ENCODE measurements at regions not wholly inside any gene's neighbourhood (a gene's known extent, or its start where the extent isn't known, plus 50 kb on each side); places are given as distances from the start of the nearest gene placed in this dataset.

DNA sequence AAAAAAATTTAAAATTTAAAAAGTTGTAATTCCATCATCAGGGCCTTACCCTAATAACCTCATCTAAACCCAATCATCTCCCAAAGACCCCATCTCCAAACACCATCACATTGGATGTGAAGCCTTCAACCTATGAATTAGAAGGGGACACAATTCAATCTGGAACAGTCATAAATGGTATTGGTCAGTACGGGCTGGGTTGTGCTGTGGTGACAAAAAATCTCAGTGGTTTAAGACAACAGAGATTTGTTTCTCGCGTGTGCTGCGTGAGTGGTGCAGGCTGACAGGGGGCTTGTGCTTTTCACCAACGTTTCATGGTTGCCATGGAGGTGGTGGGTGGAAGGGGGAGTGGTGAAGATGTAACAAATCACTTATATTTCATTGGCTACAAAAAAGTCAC lies 174.5 kb downstream of the INHBB start:
- DNase-seq: no peak

DNA sequence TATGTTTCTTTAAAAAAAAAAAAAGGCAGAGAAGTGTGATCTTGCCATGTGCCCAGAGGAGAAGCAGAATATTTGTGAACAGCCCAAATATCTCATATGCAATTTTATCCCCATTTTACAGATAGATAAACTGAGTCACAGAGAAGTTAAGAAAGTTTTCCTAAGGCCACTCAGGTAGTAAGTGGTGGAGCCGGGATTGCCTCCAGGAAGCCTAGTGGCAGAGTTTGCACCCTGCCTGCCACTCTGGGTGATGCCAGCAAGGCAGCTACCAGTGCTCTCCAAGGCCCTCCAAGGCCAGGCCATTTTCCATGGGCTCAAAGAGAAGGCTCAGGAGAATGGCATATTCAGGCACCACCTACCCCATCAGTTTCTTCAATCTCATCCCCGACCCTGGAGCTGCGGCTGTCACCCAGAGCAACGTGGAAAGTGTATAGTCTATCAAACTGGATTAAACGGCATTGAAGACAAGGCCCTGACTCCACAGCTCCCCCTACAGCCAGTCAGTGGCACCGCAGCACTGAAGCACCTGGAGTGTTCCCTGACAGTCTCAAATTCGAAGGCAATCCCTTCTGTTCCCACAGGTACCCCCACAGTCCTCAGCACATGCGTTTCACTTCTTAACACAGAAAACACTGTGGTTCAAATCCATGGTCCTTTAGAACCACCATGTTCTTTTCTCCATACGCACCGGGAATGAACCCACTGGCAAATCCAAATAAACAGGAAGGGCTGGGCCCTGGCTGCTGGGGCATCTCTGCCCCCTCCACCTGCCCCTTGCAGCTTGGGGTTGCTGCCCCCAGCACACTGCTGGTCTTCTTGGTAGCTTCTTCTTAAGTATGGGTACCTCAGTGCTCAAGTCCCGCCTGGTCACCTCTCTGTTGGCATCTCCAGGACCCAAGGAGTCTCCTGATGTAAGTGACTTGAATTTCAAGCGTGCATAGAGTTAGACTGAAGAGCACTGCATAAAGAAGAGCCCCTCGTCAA lies 175.3 kb downstream of the INHBB start:
- peak; percentile 19 for DNase-seq

DNA sequence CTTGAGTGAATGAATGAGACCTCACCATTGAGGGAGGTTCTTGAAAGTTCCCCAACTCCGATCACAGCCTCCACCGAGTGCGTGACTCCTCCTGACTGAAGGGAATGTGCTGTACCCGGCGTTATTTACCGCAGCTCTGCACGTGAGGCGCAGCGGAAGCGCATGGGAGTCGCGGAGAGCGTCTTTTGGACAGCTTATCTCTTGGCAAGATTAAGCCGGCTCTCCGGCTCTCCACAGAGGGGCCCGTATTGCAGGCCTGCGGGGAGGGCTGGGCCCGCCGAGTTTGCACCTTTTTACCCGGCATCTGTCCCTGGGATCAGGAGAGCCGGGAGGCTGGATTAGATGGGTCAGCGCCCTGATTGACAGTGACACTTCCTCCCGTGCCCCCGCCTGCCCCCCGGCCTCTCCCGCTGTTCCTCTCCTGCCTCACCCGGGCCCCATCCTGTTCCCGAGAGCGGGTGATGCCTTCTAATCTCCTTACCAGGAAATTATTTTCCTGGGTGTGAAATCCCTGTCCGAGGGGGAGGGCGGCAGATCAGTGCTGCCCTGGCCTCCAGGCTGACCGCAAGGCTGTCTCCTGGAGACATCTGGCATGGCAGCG lies 176.3 kb downstream of the INHBB start:
- no peak for DNase-seq

DNA sequence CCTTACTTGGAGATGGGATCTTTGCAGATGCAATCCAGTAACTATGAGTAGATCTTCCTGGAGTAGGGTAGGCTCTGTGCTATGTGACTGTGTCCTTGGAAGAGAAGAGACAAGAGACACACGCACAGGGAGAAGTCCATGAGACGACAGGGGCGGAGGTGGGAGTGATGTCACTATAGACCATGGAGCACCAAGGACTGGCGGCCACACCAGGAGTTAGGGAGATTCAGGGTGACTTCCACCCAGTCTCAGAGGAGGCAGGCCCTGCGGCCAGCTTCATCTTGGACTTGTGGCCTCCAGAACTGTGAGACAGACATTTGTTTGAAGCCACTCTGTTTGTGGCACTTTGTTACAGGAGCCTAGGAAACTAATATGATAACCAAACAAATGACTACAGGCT lies 177.8 kb downstream of the INHBB start:
- no peak for DNase-seq

DNA sequence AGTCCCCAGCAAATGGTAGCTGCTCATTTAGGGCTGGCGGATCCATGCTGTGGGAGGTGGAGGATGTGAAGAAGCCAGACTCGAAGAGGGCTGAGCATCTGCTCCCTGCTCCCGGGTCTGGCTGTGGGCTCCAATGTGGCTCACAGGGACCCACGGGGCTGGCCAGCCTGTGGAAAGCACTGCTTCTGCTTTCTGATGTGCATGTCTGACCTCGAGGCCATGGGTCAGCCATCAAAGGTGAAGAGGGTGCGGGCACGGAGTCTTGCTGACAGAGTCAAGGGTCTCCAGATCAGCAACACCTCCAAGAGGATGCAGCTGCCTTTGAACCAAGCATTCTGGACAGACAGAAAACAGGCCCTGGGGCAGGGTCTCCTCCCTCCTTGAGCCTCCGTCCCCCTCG lies 178.2 kb downstream of the INHBB start:
- no peak for DNase-seq

DNA sequence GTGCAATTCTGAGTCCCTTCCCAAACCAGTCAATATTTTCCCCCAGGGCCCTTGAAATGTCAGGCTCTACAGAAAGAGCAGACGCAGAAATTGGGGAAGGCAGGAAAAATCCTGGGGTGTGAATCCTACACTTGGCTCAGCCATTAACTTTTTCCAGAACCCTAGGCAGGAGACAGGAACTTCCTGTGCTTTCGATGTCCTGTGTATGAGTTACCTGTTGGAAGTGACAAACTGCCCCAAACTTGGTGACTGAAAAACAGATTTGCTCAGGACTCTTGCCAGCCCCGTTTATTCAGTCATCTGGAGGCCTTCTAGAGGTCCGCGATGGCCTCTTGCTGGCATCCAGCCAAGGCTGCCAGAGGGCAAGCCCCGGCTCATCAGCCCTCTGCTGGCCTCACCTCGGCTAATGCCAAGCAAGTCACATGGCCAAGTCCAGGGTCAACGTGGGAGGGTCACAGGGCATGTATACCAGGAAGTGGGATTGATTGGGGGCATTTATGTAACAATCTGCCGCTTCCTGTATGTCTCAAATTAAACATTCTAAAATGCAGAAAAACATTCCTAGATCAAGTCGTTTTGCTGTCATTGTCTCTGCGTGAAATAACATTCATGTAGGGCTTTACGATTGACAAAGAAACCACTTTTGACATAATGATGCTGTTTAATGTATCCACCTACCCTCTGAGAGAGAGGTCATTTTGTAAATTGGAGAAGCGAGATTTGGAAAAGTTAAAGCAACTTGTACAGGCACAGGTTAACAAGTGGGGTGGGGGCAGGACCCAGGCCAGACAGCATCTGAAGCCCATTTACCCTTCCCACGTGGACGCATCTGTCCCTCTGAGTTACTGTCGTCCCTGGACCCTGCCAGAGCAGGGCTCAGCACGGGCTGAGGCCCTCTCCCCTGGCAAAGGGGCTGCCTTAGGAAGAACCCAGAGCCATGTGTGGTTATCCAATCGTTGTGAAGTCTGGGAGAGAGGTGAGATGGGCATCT lies 179.4 kb downstream of the INHBB start:
- no peak for DNase-seq

DNA sequence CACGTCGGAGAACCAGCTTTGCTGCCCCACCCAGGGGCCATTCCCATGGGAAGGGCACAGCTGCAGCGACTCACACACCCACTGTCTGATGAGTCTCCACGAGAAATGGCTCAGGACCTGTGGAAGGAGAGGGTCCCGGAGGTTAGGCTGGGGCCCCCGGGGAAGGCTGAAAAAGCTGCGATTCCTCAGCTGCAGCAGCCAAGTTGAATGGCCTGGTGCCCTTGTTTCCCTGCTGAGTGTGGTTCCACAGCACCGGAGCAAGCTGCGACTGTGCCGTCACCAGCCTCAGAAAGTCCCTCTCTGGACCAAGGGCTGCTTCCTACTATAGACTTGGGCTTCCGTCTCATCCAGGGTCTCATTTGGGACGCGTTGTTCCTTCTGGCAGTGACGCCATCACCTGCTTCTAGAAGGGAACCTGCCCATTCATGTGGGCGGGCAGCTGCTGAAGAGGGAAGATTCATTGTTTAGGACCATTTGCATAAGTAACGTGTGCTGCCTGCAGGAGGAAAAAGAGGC lies 180.2 kb downstream of the INHBB start:
- DNase-seq: no peak

DNA sequence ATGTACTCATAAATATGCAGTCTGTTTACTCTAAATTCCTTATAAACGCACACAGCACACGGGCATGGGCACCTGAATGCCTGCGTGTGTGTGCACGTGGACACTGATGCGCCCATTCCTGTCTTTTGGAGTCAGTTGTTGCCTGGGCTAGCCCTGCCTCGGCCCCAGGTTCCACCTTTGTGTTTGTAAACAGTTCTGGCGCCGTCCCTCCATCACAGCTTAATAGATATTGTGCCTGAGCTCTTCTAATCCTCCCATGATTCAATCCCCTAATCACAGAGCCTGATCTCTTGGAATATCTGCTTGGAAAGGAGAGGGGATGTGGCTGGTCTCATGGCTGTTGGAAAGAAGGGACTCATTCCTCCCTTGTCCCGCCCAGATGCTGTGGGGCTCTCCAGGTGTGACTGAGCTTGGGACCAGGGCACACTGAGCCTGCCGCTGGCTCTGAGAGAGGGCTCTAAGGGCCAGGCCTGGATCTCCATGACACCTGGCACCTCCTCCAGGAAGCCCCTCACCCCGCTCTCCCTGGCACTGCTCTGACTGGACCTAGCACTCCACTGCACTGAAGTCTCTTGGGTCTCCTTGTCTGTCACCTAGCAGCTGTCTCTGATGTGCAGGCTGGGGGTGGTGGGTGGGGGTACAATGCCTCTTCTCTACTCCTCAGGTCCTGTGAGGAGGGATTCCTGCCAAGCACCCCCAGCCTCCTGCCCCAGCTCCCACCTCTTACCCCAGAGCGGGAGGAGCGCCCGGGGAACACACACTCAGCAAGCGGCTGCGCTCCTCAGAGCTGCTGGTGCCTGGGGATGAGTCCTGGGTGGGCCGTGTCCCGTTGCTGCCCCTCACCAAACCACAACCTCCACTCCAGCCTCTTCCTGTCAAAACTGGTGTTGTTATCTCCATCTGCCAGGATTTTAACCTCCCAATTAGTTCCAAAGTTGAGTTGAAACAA lies 181.3 kb downstream of the INHBB start:
- no peak for DNase-seq

DNA sequence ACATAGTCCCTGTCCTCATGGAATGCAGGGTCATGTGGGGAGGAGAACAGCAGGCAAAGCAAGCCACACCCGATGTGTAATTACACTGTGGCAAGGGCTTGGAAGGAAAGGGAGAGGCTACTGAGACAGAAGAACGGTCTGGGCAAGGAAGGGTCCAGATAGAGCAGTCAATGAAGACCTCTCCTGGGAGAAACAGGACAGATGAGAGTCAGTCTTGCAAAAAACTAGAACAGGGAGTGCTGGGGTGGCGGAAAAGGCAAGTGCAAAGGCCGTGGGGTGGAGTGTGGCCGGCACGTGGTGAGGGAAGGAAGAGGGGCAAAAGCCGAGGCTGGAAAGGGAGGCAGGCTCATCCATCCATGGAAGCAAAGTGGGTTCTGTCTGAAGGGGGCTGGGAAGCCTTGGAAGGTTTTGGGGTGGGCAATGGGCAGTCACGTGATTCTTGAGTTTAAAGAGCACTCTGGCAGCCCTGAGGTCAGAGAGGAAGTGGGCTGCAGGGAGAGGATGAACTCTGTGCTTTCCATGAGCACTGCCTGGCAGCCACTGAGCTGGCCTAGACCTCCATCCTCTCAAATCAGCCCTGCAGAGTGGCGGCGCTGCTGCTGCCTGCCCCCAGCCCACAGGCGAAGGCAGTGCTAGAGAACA lies 182.2 kb downstream of the INHBB start:
- DNase-seq: no peak

DNA sequence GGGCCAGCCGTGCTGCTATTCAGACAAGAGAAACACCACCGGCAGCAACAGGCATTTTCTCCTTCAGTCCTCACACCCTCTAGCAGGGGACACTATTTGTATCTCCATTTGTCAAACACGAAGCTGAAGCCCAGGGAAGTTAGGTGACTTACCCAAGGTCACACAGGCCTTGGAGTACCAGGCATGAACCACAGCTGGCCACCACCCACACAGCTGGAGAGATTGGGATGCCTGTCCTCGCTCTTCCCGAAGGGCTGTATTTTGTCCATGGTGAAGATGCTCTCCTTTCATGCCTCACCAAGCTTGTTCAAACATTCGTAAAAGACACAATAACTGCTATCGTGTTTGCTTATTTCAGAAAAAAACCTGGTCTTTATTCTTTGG lies 182.7 kb downstream of the INHBB start:
- DNase-seq: no peak

DNA sequence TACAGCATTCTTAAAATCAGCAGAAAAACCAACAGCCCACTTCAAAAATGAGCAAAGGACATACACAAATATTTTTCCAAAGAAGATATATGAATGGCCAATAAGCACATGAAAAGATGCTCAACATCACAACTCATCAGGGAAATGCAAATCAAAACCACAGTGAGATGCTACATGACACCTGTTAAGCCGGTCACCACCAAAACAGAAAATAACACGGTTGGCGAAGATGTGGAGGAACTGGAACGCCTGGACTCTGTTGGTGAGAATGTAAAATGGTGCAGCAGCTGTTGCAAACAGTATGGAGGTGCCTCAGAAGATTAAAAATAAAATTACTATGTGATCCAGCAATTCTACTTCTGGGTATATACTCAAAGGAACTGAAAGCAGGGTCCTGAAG lies 184.8 kb downstream of the INHBB start:
- no peak for DNase-seq

DNA sequence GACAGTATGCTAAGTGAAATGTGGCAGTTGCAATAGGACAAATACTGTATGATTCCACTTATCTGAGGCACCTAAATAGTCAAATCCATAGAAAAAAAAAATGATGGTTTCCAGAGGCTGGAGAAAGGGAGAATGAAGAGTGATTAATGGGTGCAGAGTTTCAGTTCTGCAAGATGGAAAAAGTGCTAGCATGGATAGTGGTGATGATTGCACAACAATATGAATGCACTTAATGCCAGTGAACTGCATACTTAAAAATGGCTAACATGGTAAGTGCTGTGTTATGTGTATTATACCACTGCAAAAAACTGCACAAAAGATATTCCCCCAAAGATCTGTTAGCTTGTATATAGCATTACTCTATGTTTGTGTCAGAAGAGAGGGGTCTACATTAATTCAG lies 185.4 kb downstream of the INHBB start:
- no peak for DNase-seq

DNA sequence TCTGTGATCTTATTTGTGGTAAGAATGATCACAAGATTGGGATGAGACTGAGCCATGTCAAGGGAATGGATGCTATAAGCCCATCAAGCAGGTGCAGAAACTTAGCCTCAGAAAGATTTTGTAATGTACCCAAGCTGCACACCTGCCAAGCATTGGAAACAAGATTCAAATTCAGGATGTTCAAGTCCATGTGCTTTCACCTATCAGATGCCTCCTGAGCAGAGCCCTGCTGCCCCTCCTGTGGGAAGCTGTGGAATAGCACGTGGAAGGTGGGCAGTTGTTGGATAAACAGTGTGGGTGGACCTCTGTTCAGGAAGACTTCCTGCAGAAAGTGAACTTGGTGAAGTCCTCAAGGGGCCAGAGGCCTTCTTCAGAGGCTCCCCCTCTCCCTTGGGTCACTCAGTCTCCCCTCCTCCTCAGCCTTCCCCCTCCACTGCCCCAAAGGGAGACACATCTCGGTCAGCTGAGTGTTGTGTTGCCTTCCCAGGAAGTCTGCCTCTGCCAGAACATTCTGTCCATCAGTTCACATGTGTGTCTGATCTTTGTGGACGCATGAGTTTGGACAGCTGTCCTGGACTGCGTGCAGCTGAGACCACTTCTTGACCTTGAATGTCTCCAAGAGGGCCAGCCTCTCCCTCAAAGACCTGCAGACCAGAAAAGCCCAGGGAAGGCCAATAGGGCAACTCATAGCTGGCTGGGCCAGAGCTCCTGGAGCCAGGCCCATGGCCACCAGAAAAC lies 186.1 kb downstream of the INHBB start:
- no peak for DNase-seq

DNA sequence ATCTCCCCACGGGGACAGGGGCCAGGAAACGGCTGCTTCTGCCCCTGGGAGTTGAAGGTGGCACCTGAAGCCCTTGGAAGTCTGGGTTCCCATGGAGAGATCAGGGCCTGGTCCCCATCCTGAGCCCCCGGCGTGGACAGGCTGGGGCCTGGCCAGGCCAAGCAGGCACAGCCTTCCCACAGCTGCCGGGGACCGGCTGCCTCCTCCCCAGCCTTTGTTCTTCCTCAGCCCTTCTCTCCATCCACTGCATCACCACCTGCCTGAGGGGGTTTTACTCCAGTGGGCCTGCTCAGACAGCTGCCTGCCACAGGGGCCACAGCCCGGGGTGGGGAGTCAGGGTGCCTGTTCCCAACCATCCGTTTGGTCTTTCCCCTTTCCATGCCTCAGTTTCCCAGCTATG lies 187.7 kb downstream of the INHBB start:
- no peak for DNase-seq

DNA sequence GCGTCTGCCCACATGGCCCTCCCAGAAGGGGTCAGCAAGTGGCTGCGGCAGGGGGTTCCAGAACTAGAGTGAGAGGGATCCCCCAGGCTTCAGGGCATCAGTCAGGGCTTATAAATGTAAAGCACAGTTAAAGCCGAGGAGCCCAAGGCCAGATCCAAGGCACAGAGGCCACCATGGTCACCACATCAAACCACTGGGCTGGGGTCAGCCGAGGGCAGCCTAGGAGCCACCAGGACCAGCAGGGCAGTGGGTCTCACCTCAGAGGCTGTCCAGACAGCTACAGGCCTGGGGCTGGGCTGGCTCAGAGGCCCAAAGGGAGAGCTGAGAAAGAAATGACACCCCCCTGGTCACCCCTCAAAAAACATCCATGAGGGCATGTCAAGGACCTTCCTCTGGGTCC lies 188.5 kb downstream of the INHBB start:
- DNase-seq: no peak

DNA sequence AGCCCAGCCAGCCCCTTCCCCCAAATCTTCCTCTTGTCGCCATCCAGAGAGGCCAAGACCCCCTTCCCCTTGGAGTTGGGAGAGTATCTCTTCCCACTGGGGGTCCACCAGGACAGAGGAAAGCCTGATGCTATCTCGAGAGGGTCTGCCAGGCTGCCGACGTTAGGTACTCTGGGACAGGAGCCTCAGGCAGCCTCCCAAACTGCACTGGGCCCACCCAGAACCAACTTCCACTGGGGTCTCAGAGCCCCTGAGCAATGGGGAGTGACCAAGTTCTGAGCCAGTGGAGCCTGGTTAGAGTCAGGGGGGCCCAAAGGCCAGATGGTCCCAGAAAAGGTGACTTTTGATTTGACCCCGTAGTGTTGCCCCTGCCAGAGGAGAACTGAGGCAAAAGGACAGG lies 189.1 kb downstream of the INHBB start:
- no peak for DNase-seq

DNA sequence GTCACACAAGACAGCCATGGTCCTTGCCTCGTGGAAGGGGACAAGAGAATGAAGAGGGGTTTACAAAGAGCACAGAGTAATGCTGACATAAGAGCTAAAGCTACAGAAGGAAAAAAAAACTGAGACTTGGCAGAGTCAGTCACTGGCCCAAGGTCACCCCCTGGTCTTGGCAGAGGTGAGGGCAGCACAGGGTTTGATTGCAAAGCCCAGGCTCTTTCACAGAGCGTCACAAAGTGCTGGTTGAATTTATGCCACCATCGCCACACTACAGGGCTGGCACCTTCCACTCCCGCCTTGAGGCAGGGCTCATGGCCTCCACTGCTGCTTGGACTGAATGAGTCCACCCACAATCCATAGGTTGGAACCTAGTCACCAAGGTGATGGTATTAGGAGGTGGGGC lies 190.2 kb downstream of the INHBB start:
- no peak for DNase-seq

DNA sequence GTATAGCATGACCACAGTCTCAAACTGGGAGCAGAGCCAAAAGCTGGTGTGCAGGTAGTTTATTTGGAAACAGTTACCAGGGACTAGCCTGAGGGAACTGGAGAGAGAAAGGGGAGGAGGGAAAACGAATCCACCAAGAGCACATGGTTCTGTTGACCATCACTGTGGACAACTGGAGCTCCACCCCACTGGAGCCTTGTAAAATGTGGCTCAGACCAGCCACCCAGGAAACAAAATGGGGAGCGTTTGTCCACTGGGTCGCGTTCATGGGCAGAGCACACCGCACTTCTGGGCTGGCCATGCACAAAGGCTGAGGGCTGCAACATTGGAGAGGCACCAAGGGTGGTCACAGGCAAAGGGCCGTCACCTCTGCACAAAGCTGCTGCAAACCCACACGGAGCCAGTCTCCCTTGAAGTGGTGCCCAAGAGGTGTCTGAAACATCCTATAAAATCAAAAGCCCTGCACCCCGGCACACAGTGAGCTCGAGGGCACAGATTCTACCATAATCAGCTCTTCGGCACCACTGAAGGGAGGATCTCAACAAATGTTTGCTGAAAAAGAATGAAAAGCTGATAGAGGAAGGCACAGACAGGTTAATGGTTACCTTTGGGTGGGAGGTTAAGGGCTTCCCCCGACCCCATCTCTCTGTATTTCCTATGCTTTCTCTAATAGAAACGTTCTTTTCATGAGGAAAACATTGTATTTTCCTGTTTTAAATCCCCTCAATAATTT lies 192.9 kb downstream of the INHBB start:
- peak; percentile 52 for DNase-seq

DNA sequence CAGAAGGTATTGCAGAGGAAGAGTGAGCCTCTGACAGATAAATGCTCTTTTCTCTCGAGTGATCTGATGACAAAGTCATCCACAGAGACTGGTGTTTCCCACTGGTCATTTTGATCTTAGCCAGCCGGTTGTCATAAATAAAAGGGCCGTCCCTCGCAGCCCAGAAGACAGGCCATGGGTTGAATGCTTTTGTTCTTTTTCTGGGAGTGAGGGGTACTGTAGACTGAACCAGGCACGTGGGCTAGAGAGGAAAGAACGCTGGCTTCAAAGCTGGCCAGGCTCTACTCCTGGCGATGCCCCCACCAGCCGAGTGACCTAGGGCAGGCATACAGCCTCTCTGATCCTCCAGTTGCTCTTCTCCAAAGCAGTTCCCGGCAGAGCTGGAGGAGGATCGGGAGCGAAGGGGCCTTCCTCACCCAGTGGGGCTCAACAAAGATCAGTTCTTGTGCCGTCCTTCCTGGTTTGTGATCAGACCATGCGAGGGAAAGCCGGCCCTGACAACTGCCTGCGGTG lies 193.5 kb downstream of the INHBB start:
- DNase-seq: no peak
